ENCODE measurements at regions not wholly inside any gene's neighbourhood (a gene's known extent, or its start where the extent isn't known, plus 50 kb on each side); places are given as distances from the start of the nearest gene placed in this dataset.
"Not testable (repeated sequence)": the region's sequence is repeated elsewhere in the genome, so short reads cannot be mapped to it uniquely, and the experiment has no call there.

DNA sequence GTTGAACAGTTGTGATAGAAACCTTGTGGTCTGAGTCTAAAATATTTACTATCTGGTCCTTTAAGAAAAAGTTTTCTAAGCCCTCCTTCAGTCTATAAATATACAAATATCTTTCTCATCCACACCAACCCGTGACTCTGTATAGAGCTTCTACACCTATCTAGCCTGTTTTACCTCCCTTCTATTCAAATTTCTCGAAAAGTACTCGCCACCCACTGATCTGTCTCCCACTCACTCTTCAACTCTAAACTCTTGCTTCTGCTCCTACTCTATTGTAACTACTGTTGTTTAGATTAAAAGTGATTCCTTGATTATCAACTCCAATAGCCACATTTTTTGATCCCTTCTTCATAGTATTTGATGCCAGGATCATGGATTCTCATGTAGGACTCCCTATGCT is 329.4 kb upstream of the MAN1A1 start:
- DNase-seq (ENCODE audit: low spot score) = no peak
- in situ Hi-C loops (cut with HindIII; ENCODE audit: low sequenced_read_pairs) = no loop called here

DNA sequence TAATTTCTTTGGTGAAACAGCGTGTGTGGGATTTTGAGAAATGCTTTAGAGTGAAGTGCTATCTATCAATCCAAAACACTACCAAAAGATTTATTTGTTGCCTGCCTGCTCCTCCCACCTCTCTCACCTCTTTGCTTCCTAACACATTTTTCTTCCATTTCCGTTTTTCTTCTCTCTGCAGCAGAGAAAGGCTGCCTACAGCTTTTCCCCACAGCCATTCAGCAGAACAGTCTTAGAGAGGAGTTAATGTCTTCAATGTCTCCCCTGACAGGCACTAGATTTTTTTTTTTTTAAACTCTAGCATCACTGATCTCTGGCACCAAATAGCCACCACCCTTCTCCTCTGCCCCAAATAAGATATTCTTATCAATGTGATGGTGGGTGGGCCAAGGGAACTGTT is 327.8 kb upstream of the MAN1A1 start:
- in situ Hi-C loops (cut with HindIII; ENCODE audit: low sequenced_read_pairs) = no loop called here
- no peak for DNase-seq (ENCODE audit: low spot score)

DNA sequence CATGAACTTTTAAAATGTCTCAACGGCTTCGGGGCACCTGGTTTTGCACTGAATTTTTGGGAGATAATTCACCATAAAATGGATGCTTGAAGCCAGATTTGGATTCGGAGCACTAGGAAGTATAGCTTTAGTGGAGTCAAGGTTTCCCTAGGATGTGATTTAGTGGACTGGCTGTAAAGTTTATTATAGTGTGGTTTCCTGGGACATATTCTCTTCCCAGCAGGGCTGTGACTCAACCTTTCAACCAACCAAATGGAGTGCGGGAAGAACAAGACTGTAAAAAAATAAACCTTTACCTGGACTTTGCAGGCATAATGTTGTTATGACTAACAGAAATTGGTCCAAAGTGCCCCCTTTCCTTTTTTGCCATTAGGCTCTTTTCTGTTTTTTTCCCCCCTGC is 327.4 kb upstream of the MAN1A1 start:
- in situ Hi-C loops (cut with HindIII; ENCODE audit: low sequenced_read_pairs) = no loop called here
- no peak for DNase-seq (ENCODE audit: low spot score)

DNA sequence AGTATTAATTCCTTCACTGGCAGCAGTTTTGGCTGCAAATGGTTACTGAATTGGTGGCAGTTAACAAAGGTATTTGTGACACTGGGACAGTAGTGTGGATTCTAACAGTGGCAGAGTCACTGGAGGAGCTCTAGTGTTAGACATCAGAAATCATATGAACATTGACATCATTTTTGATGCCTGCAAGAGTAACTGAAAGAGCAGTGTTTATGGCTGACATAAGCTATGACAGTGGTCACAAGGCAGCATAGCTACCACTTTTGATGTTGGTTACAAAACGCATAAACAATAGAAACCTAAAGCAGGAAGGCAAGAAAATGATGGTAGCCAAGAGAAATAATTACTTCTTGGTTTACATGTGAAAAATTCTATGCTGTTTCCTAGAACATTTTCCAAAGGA is 326.7 kb upstream of the MAN1A1 start:
- no peak for DNase-seq (ENCODE audit: low spot score)
- in situ Hi-C loops (cut with HindIII; ENCODE audit: low sequenced_read_pairs) = no loop called here

DNA sequence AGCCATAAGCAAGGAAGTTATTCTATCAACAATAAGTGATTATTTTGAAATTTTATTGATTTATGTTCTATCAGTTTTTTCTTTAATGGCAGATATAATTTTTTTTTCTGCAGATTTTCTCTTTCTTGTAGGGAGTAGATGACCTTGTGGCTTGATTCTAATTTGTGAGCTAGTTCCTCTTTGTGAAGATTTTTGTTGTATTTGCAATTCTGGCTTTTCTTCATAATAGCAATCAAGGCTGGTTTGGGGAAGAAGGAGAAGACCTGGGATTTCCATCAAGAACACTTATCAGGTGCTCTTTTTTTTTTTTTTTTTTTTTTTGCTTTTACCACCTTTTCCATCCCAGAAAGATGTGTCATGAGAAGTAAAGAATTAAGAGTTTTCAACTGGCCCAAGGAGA is 324.2 kb upstream of the MAN1A1 start:
- in situ Hi-C loops (cut with HindIII; ENCODE audit: low sequenced_read_pairs) = no loop called here
- no peak for DNase-seq (ENCODE audit: low spot score)

DNA sequence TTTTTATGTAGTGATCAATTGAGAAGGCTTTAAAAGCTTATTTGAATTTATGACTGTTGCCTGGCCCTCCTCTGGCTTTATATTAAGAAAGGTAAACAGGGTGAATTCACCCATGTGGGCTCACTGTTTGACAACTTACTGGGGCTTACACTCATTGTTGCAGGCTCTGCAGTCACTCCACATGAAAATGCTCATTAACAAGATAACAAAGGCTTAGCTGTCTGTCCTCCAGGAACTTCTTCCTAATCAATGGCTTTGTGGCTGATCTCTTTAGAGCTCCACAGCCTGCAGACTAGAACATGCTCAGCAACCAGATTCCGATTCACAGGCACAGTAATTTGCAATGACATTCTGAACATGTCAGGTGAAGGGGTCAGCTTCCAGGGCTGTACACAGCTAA is 323.2 kb upstream of the MAN1A1 start:
- in situ Hi-C loops (cut with HindIII; ENCODE audit: low sequenced_read_pairs) = no loop called here
- no peak for DNase-seq (ENCODE audit: low spot score)

DNA sequence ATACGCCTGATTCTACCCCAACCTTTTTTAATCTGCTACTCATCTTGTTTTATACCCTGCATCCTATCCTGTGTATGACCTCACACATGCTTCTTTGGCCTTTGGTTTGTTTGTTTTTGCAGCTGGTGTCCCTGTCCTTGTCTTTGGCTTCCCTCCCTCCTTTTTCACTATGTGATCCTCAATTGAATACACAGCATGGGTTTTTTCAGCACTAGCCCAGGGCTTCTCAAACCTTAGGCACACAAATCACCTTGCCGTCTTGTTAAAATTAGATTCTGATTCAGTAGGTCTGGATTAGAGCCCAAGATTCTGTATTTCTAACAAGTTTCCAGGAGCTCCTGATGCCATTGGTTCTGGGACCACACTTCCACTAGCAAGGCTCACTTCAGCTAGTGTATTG is 321.5 kb upstream of the MAN1A1 start:
- no peak for DNase-seq (ENCODE audit: low spot score)
- in situ Hi-C loops (cut with HindIII; ENCODE audit: low sequenced_read_pairs) = no loop called here

GRCh38 chr6:119669221-119669620 is 319.7 kb upstream of the MAN1A1 start:
- DNase-seq (ENCODE audit: low spot score) = no peak
- in situ Hi-C loops (cut with HindIII; ENCODE audit: low sequenced_read_pairs) = no loop called here

DNA sequence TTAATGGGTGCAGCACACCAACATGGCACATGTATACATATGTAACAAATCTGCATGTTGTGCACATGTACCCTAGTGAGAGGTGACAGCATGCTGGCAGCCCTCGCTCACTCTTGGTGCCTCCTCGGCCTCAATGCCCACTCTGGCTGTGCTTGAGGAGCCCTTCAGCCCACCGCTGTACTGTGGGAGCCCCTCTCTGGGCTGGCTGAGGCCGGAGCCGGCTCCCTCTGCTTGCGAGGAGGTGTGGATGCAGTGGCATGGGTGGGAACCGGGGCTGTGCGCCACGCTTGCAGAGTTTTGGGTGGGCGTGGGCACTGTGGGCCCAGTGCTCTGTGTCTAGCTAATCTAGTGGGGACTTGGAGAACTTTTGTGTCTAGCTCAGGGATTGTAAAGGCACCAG is 315.9 kb upstream of the MAN1A1 start:
- DNase-seq (ENCODE audit: low spot score); in situ Hi-C loops (cut with HindIII; ENCODE audit: low sequenced_read_pairs): not testable (repeated sequence)

GRCh38 chr6:119661628-119662027 is 312.1 kb upstream of the MAN1A1 start:
- no peak for DNase-seq (ENCODE audit: low spot score)
- in situ Hi-C loops (cut with HindIII; ENCODE audit: low sequenced_read_pairs) = no loop called here

- in situ Hi-C loops (cut with HindIII; ENCODE audit: low sequenced_read_pairs) = no loop called here
- DNase-seq (ENCODE audit: low spot score) = no peak
Observed at GRCh38 chr6:119661078-119661477, 311.5 kb upstream of the MAN1A1 start.

GRCh38 chr6:119658917-119659316 is 309.4 kb upstream of the MAN1A1 start:
- in situ Hi-C loops (cut with HindIII; ENCODE audit: low sequenced_read_pairs) = no loop called here
- no peak for DNase-seq (ENCODE audit: low spot score)

DNA sequence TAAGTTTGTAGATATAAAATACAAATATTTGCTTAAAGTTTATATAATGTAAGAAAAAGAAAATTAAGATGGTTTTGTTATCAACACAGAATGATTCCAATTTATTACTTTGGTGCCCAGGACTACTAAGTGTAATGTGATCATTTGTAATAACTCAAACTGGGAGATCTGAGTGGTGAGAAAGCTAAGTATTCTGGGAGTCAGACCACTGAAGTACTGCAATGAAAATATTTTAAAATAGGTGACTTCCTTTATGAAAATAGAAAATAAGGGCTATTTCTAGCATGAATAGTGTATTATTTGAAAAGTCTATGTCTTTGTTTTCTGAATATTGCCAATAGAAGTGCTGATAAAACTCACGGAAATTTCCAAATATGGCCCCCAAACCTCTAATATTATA is 305.6 kb upstream of the MAN1A1 start:
- in situ Hi-C loops (cut with HindIII; ENCODE audit: low sequenced_read_pairs) = no loop called here
- DNase-seq (ENCODE audit: low spot score) = no peak

DNA sequence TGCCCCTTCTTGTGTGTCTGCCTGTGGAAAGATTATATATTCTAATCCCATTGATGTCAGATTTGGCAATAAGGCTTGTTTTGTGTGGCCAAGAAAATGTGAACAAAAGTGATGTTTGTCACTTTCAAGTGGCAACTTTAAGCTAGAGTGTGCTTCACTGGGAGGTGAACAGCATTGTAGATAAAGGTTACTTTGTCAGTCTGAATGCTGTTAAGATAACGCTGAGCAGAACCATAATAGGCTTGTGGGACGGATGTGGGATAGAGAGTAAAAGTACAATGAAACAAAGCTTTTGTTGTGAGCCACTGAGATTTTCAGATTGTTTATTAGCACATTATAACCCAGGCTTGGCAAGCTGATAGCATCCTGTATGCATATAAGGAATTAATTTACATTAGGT is 303.8 kb upstream of the MAN1A1 start:
- in situ Hi-C loops (cut with HindIII; ENCODE audit: low sequenced_read_pairs) = no loop called here

GRCh38 chr6:119649531-119649930 is 300.0 kb upstream of the MAN1A1 start:
- in situ Hi-C loops (cut with HindIII; ENCODE audit: low sequenced_read_pairs) = no loop called here
- no peak for DNase-seq (ENCODE audit: low spot score)

More for the DNA sequence above, 303.8 kb upstream of the MAN1A1 start:
- DNase-seq (ENCODE audit: low spot score) = no peak

DNA sequence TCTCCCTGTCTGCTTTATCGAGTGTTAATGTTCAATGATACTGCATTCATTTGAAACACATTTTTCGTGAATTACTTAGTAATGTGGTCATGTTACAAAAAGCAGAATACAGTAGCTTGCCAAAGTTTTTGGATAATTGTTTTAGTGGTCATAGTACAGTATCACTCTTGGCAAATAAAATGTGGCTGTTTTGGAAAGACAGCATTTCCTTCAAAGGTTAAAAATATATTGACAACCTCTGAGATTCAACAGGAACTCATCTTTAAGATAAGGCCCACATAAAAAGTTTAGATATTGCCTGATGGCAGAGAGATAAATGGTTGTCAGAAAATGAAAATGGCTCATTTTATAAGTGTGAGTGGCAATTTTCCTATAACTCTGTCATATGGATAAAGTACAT is 297.7 kb upstream of the MAN1A1 start:
- in situ Hi-C loops (cut with HindIII; ENCODE audit: low sequenced_read_pairs) = no loop called here
- DNase-seq (ENCODE audit: low spot score) = no peak

DNA sequence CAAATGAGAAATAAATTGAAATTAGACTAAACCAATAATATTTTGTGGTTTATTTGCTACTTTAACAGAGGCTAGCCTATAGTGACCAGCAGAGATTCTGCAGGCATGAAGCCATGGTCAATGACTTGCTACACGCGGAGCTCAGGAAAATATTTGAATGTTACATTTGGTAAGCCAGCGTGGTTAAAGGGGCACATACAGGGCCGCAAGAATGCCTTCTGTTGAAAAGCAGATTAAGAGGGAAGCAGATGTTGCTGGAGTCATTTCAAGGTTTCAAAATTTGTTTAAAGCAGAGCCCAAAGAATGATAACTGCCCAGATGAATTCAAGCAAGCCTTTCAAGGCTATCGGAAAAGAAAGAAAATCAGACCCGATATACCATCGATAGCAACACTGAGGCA is 294.3 kb upstream of the MAN1A1 start:
- in situ Hi-C loops (cut with HindIII; ENCODE audit: low sequenced_read_pairs) = no loop called here
- no peak for DNase-seq (ENCODE audit: low spot score)

DNA sequence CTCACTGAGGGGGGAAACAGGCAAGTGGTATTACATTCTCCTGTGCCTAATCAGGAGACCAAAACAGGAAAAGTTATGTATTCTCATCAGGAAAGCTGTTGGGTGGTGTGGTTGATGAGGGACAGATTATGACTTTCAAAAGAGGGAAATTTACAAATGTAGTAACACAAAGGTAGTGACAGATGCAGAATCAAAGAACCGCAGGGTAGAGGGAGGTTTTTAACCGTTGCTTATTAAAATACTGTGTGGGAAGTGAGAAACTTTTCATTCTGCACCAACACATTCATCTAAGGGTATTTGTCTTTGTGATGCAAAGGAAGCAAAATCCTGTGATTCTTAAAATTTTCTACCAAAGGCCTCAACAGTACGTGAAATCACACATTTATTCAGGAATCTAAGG is 288.2 kb upstream of the MAN1A1 start:
- in situ Hi-C loops (cut with HindIII; ENCODE audit: low sequenced_read_pairs) = no loop called here
- no peak for DNase-seq (ENCODE audit: low spot score)

- in situ Hi-C loops (cut with HindIII; ENCODE audit: low sequenced_read_pairs) = no loop called here
Observed at GRCh38 chr6:119636060-119636459, 286.5 kb upstream of the MAN1A1 start.

DNA sequence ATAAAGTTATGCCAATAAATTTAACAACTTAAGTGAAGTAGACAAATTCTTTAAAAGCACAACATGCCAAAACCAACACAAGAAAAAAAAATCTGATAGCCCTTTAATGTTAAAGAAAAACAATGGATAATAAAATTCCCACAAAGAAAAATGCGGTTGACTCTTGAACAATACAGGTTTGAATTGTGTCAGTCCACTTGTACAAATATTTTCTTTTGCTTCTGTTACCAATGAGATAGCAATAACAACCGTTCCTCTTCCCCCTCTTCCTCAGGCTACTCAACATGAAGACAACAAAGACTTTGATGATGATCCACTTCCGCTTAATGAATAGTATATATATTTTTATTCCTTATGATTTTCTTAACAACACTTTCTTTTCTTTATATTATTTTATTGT is 283.9 kb upstream of the MAN1A1 start:
- in situ Hi-C loops (cut with HindIII; ENCODE audit: low sequenced_read_pairs) = no loop called here
- DNase-seq (ENCODE audit: low spot score) = no peak

More at GRCh38 chr6:119636060-119636459, 286.5 kb upstream of the MAN1A1 start:
- DNase-seq (ENCODE audit: low spot score) = no peak

GRCh38 chr6:119630561-119631192 is 281.1 kb upstream of the MAN1A1 start:
- in situ Hi-C loops (cut with HindIII; ENCODE audit: low sequenced_read_pairs) = no loop called here
- no peak for DNase-seq (ENCODE audit: low spot score)

Measured in G401 (cell line).